RKO (cell line): ENCODE measurements at regions not wholly inside any gene's neighbourhood (a gene's known extent, or its start where the extent isn't known, plus 50 kb on each side); places are given as distances from the start of the nearest gene placed in this dataset.

Experiments used
- DNase-seq: peaks from one replicate; pipeline ENCODE4 v3.0.0-alpha.2; 2016; ENCODE audit warnings: low spot score

- no peak for DNase-seq
Observed at GRCh38 chr2:237150186-237150585, 64.5 kb downstream of the COPS8 start.

- no peak for DNase-seq
Observed at GRCh38 chr2:237150831-237151375, 65.2 kb downstream of the COPS8 start.

GRCh38 chr2:237152361-237152760, 66.7 kb downstream of the COPS8 start:
- no peak for DNase-seq

- no peak for DNase-seq
Observed at GRCh38 chr2:237153181-237153580, 67.5 kb downstream of the COPS8 start.

GRCh38 chr2:237154082-237154638, 68.5 kb downstream of the COPS8 start:
- peak; percentile 58 for DNase-seq

- DNase-seq, result no peak
Observed at GRCh38 chr2:237154884-237155851, 69.5 kb downstream of the COPS8 start.

- peak; percentile 11 for DNase-seq
Observed at GRCh38 chr2:237156031-237156856, 70.6 kb downstream of the COPS8 start.

GRCh38 chr2:237156857-237157779, 71.4 kb downstream of the COPS8 start:
- DNase-seq, result no peak

- no peak for DNase-seq
Observed at GRCh38 chr2:237157780-237158102, 72.1 kb downstream of the COPS8 start.

- no peak for DNase-seq
Observed at GRCh38 chr2:237158194-237158593, 72.5 kb downstream of the COPS8 start.

- no peak for DNase-seq
Observed at GRCh38 chr2:237159006-237159911, 73.6 kb downstream of the COPS8 start.

- no peak for DNase-seq
Observed at GRCh38 chr2:237160271-237160919, 74.7 kb downstream of the COPS8 start.

GRCh38 chr2:237161189-237161588, 75.5 kb downstream of the COPS8 start:
- no peak for DNase-seq

GRCh38 chr2:237162959-237163358, 77.3 kb downstream of the COPS8 start:
- DNase-seq, result no peak

GRCh38 chr2:237164474-237165042, 78.9 kb downstream of the COPS8 start:
- no peak for DNase-seq

- DNase-seq, result peak; percentile 9
Observed at GRCh38 chr2:237165405-237166276, 80.0 kb downstream of the COPS8 start.

- no peak for DNase-seq
Observed at GRCh38 chr2:237167038-237167437, 81.3 kb downstream of the COPS8 start.

GRCh38 chr2:237167934-237168333, 82.2 kb downstream of the COPS8 start:
- DNase-seq, result no peak
